HCT116 (cell line): ENCODE measurements at regions not wholly inside any gene's neighbourhood (a gene's known extent, or its start where the extent isn't known, plus 50 kb on each side); places are given as distances from the start of the nearest gene placed in this dataset.

ENCODE experiments used
- CEBPB ChIP-seq: IDR thresholded peaks from 2 replicates; pipeline ENCODE4 v1.6.1; 2012; ENCODE audit warnings: low read depth
- CTCF ChIP-seq, 3 experiments: fragments of 200-600 bp in 1 of 3; sonication (generic) in 1 of 3; IDR thresholded peaks in 2 of 3; conservative IDR thresholded peaks in 1 of 3; 2 replicates each; pipeline ENCODE4 v1.5.1; 2012 to 2017; ENCODE audit warnings: low read depth in 2 of 3, low read length in 2 of 3, antibody characterized with exemption in 1 of 3, borderline replicate concordance in 1 of 3, control low read depth in 1 of 3, mild to moderate bottlenecking in 1 of 3, mixed read lengths in 1 of 3, mixed run types in 1 of 3, moderate library complexity in 1 of 3; ENCODE audit not compliant: insufficient read depth in 1 of 3
- EZH2 ChIP-seq: fragments of 200-600 bp; sonication (generic); IDR thresholded peaks from 2 replicates; pipeline ENCODE4 v1.6.1; 2017; ENCODE audit warnings: antibody characterized with exemption, mixed run types
- EZH2phosphoT487 ChIP-seq: fragments of 200-600 bp; IDR thresholded peaks from 2 replicates; pipeline ENCODE4 v1.6.1; 2018; ENCODE audit warnings: antibody characterized with exemption, borderline replicate concordance
- JUND ChIP-seq: IDR thresholded peaks from 2 replicates; pipeline ENCODE4 v1.6.1; 2012
- POLR2A ChIP-seq: IDR thresholded peaks from 2 replicates; pipeline ENCODE4 v1.7.0; 2011; ENCODE audit warnings: borderline replicate concordance; ENCODE audit not compliant: insufficient read depth, insufficient read length; ENCODE audit errors: extremely low read depth
- POLR2AphosphoS5 ChIP-seq: IDR thresholded peaks from 2 replicates; pipeline ENCODE4 v1.6.1; 2011; ENCODE audit warnings: mild to moderate bottlenecking, low read depth, low read length, moderate library complexity
- RAD21 ChIP-seq: IDR thresholded peaks from 2 replicates; pipeline ENCODE4 v1.6.1; 2012; ENCODE audit warnings: low read depth, mild to moderate bottlenecking
- REST ChIP-seq: IDR thresholded peaks from 2 replicates; pipeline ENCODE4 v1.6.1; 2012; ENCODE audit warnings: low read depth
- SRF ChIP-seq: IDR thresholded peaks from 2 replicates; pipeline ENCODE4 v1.6.1; 2012; ENCODE audit warnings: low read depth
- YY1 ChIP-seq: IDR thresholded peaks from 2 replicates; pipeline ENCODE4 v1.6.1; 2011; ENCODE audit warnings: low read length, low read depth, moderate library complexity, mild to moderate bottlenecking; ENCODE audit not compliant: insufficient replicate concordance; ENCODE audit errors: extremely low read depth
- ZFX ChIP-seq: fragments of 450-650 bp; IDR thresholded peaks from 2 replicates; pipeline ENCODE4 v1.6.1; 2017

- TF ChIP-seq REST (no peak), EZH2 (no peak), YY1 (no peak), ZFX (no peak), CTCF (IDR thresholded peaks at IDR 0.05 in 2 of 3, conservative IDR thresholded peaks at IDR 0.05 in 1 of 3; ENCODE audit: borderline replicate concordance in 1 of 3, insufficient read depth in 1 of 3, low read depth in 2 of 3, low read length in 2 of 3) (no peak), POLR2AphosphoS5 (no peak), CEBPB (no peak), JUND (no peak), EZH2phosphoT487 (no peak), RAD21 (no peak), SRF (no peak), POLR2A (no peak)
Measured at GRCh38 chr2:125596612-125597011, 1059.3 kb upstream of the GYPC start.
